A549 (cell line): ENCODE measurements at regions not wholly inside any gene's neighbourhood (a gene's known extent, or its start where the extent isn't known, plus 50 kb on each side); places are given as distances from the start of the nearest gene placed in this dataset.

Experiments used
- ATAC-seq, 2 experiments: fragments of 200-7000 bp in 1 of 2; fragments of >200 bp in 1 of 2; cut with Nextera tagmentation in 1 of 2; cut with Tn5 transposase in 1 of 2; 3 replicates each; pipeline versions ENCODE4 v1.8.0 to v1.9.1; 2018 to 2020; ENCODE audit warnings: mild to moderate bottlenecking in 1 of 2, moderate library complexity in 1 of 2
- CTCF ChIA-PET: fragments of 300-600 bp; sonication (Branson Sonifier 250); formaldehyde crosslinking; extraction: SDS; loops from one replicate; lab custom pipeline; 2021; ENCODE audit warnings: antibody characterized with exemption, inconsistent platforms; lab: Yijun Ruan, JAX
- POLR2A ChIA-PET: fragments of 350-600 bp; formaldehyde crosslinking; extraction: SDS; loops from one replicate; lab custom pipeline; 2021; ENCODE audit warnings: antibody characterized with exemption, inconsistent platforms; lab: Yijun Ruan, JAX
- DNase-seq, 2 experiments: peaks; one replicate each; pipeline versions ENCODE4 v3.0.0 to v3.0.0-alpha.2; 2011 to 2016; ENCODE audit warnings: low read depth in 1 of 2, low spot score in 1 of 2
- FAIRE-seq: peaks from 2 replicates; lab custom pipeline; 2011; peaks lifted over from hg19 to GRCh38; lab: Jason Lieb, UNC
- H3K27ac ChIP-seq, 2 experiments: fragments of >200 bp; sonication (Bioruptor Twin); formaldehyde crosslinking; 3 replicates each; pipeline ENCODE4 v1.5.1; 2016 to 2017
- H3K4me1 ChIP-seq: fragments of >200 bp; sonication (Bioruptor Twin); formaldehyde crosslinking; 3 replicates; pipeline ENCODE4 v1.6.1; 2016
- H3K4me2 ChIP-seq: fragments of >200 bp; sonication (Bioruptor Twin); formaldehyde crosslinking; 3 replicates; pipeline ENCODE4 v1.6.1; 2016
- H3K4me3 ChIP-seq: fragments of >200 bp; sonication (Bioruptor Twin); formaldehyde crosslinking; 3 replicates; pipeline ENCODE4 v1.5.1; 2016
- H3K9me3 ChIP-seq: fragments of >200 bp; sonication (Bioruptor Twin); formaldehyde crosslinking; 3 replicates; pipeline ENCODE4 v1.6.1; 2016
- HES2 ChIP-seq: fragments of >200 bp; sonication (Bioruptor Twin); formaldehyde crosslinking; IDR thresholded peaks from 2 replicates; pipeline ENCODE4 v1.6.1; 2016
- KDM1A ChIP-seq: fragments of 200-600 bp; sonication (generic); IDR thresholded peaks from 2 replicates; pipeline ENCODE4 v1.6.1; 2016; ENCODE audit warnings: low read depth, mild to moderate bottlenecking
- SREBF2 ChIP-seq: fragments of 450-650 bp; IDR thresholded peaks from 2 replicates; pipeline ENCODE4 v1.6.1; 2014; ENCODE audit warnings: mild to moderate bottlenecking, moderate library complexity
- TFCP2L1 ChIP-seq: fragments of 250-450 bp; sonication (Bioruptor Pico); IDR thresholded peaks from 2 replicates; pipeline ENCODE4 v1.5.0; 2021; ENCODE audit warnings: mild to moderate bottlenecking
- ZFP36 ChIP-seq: fragments of 450-650 bp; IDR thresholded peaks from 2 replicates; pipeline ENCODE4 v1.6.1; 2014; ENCODE audit warnings: borderline replicate concordance; ENCODE audit not compliant: partially characterized antibody
- WGBS: methylation state at CpG from one replicate; pipeline ENCODE4 v1.1.6; 2017; ENCODE audit errors: missing lambda C conversion rate; 5-methylcytosine and 5-hydroxymethylcytosine counted together
- small RNA-seq, 6 experiments: library from RNA; depleted of rRNA; stranded (forward); fragments of <200 nt; gene quantifications; one replicate each; pipeline ENCODE3, GENCODE V24; 2012

- ChIA-PET POLR2A (no interaction called here), CTCF (interaction anchor here (1.2 kb wide), 1 partner anchor 165 kb away, joined by 3 read pairs; no protein-coding TSS in a partner anchor)
- H3K9me3 ChIP-seq: no peaks in the 10 kb centered on the region
- FAIRE-seq: no peak
- no peak for ATAC-seq
- no peak overlapping the region for H3K4me2 ChIP-seq
- DNase-seq: no peak
- 50% methylated on average over 7 of the region's 10 CpGs for WGBS
- H3K27ac ChIP-seq: no peak overlapping the region
- H3K4me1 ChIP-seq: no peaks in the 10 kb centered on the region
- TF ChIP-seq SREBF2 (no peak), KDM1A (no peak), TFCP2L1 (no peak), HES2 (no peak), ZFP36 (no peak)
- no peak overlapping the region for H3K4me3 ChIP-seq
Observed at GRCh38 chr18:76544511-76545345, 49.7 kb upstream of the ZNF516 start.

Small RNA genes in the stretch of these regions (small RNA-seq; reads per million reads assigned to genes)
- 0 reads per million in 6 experiments for gene AC139085.1
